ENCODE measurements at regions not wholly inside any gene's neighbourhood (a gene's known extent, or its start where the extent isn't known, plus 50 kb on each side); places are given as distances from the start of the nearest gene placed in this dataset.
"Not testable (repeated sequence)": the region's sequence is repeated elsewhere in the genome, so short reads cannot be mapped to it uniquely, and the experiment has no call there.

GRCh38 chr5:58300346-58300895 is 159.5 kb downstream of the PLK2 start:
- FAIRE-seq (peak; percentile 36), DNase-seq (ENCODE audit: insufficient read length, low spot score) (no peak)
- no peak for TF ChIP-seq POLR2A (IDR thresholded peaks at IDR 0.05; ENCODE audit: low read depth, low read length)

GRCh38 chr5:58299256-58299655 is 160.6 kb downstream of the PLK2 start:
- no peak for FAIRE-seq
- no peak for DNase-seq (ENCODE audit: insufficient read length, low spot score)
- TF ChIP-seq POLR2A (IDR thresholded peaks at IDR 0.05; ENCODE audit: low read depth, low read length), result no peak

- FAIRE-seq, result peak; percentile 95
- peak; percentile 4 for DNase-seq (ENCODE audit: insufficient read length, low spot score)
- no peak for TF ChIP-seq POLR2A (IDR thresholded peaks at IDR 0.05; ENCODE audit: low read depth, low read length)
These were observed 165.1 kb downstream of the PLK2 start for GRCh38 chr5:58294598-58295305.

- FAIRE-seq; DNase-seq (ENCODE audit: insufficient read length, low spot score): not testable (repeated sequence)
These were observed 171.6 kb downstream of the PLK2 start for GRCh38 chr5:58288275-58288674.

GRCh38 chr5:58286741-58287140 is 173.1 kb downstream of the PLK2 start:
- no peak for FAIRE-seq
- no peak for TF ChIP-seq POLR2A (IDR thresholded peaks at IDR 0.05; ENCODE audit: low read depth, low read length)
- DNase-seq (ENCODE audit: insufficient read length, low spot score), result no peak

GRCh38 chr5:58285900-58286299 is 174.0 kb downstream of the PLK2 start:
- no peak for TF ChIP-seq POLR2A (IDR thresholded peaks at IDR 0.05; ENCODE audit: low read depth, low read length)
- FAIRE-seq, result no peak
- DNase-seq (ENCODE audit: insufficient read length, low spot score), result no peak

GRCh38 chr5:58284886-58285285 is 175.0 kb downstream of the PLK2 start:
- DNase-seq (ENCODE audit: insufficient read length, low spot score) (no peak), FAIRE-seq (peak; percentile 33)
- no peak for TF ChIP-seq POLR2A (IDR thresholded peaks at IDR 0.05; ENCODE audit: low read depth, low read length)

- FAIRE-seq, result no peak
- no peak for DNase-seq (ENCODE audit: insufficient read length, low spot score)
- TF ChIP-seq POLR2A (IDR thresholded peaks at IDR 0.05; ENCODE audit: low read depth, low read length), result no peak
These were observed 178.7 kb downstream of the PLK2 start for GRCh38 chr5:58281189-58281588.

- no peak for DNase-seq (ENCODE audit: insufficient read length, low spot score)
- FAIRE-seq, result no peak
- no peak for TF ChIP-seq POLR2A (IDR thresholded peaks at IDR 0.05; ENCODE audit: low read depth, low read length)
These were observed 180.6 kb downstream of the PLK2 start for GRCh38 chr5:58279259-58279658.

GRCh38 chr5:58276431-58276830 is 183.5 kb downstream of the PLK2 start:
- DNase-seq (ENCODE audit: insufficient read length, low spot score), result no peak
- FAIRE-seq, result no peak

GRCh38 chr5:58275516-58275915 is 184.4 kb downstream of the PLK2 start:
- DNase-seq (ENCODE audit: insufficient read length, low spot score) (no peak), FAIRE-seq (peak; percentile 80)
- no peak for TF ChIP-seq POLR2A (IDR thresholded peaks at IDR 0.05; ENCODE audit: low read depth, low read length)

More at GRCh38 chr5:58276431-58276830, 183.5 kb downstream of the PLK2 start:
- no peak for TF ChIP-seq POLR2A (IDR thresholded peaks at IDR 0.05; ENCODE audit: low read depth, low read length)

GRCh38 chr5:58274191-58274590 is 185.7 kb downstream of the PLK2 start:
- FAIRE-seq (peak; percentile 81), DNase-seq (ENCODE audit: insufficient read length, low spot score) (no peak)
- no peak for TF ChIP-seq POLR2A (IDR thresholded peaks at IDR 0.05; ENCODE audit: low read depth, low read length)

- no peak for TF ChIP-seq POLR2A (IDR thresholded peaks at IDR 0.05; ENCODE audit: low read depth, low read length)
- no peak for DNase-seq (ENCODE audit: insufficient read length, low spot score)
- no peak for FAIRE-seq
These were observed 186.2 kb downstream of the PLK2 start for GRCh38 chr5:58273711-58274110.

GRCh38 chr5:58268268-58268667 is 191.6 kb downstream of the PLK2 start:
- no peak for DNase-seq (ENCODE audit: insufficient read length, low spot score)
- TF ChIP-seq POLR2A (IDR thresholded peaks at IDR 0.05; ENCODE audit: low read depth, low read length), result no peak

GRCh38 chr5:58266402-58266801 is 193.5 kb downstream of the PLK2 start:
- FAIRE-seq, result peak; percentile 89
- DNase-seq (ENCODE audit: insufficient read length, low spot score), result no peak

More at GRCh38 chr5:58268268-58268667, 191.6 kb downstream of the PLK2 start:
- no peak for FAIRE-seq

More at GRCh38 chr5:58266402-58266801, 193.5 kb downstream of the PLK2 start:
- no peak for TF ChIP-seq POLR2A (IDR thresholded peaks at IDR 0.05; ENCODE audit: low read depth, low read length)
